Parathyroid adenoma (tissue), 2 donors: ENCODE measurements at regions not wholly inside any gene's neighbourhood (a gene's known extent, or its start where the extent isn't known, plus 50 kb on each side); places are given as distances from the start of the nearest gene placed in this dataset.

Source experiments
- H2AFZ ChIP-seq: fragments of 300-600 bp; sonication (generic); one replicate; pipeline ENCODE4 v1.7.0; 2017; ENCODE audit warnings: antibody characterized with exemption, mild to moderate bottlenecking
- H3K27ac ChIP-seq: fragments of 300-600 bp; sonication (generic); one replicate; pipeline ENCODE4 v1.7.0; 2017
- H3K27me3 ChIP-seq: fragments of 300-600 bp; sonication (generic); one replicate; pipeline ENCODE4 v1.7.0; 2017; ENCODE audit warnings: low read length; ENCODE audit not compliant: control insufficient read depth, insufficient read depth
- H3K36me3 ChIP-seq: fragments of 300-600 bp; sonication (generic); one replicate; pipeline ENCODE4 v1.7.0; 2017; ENCODE audit warnings: low read length; ENCODE audit not compliant: control insufficient read depth, insufficient read depth
- H3K4me1 ChIP-seq: fragments of 300-600 bp; sonication (generic); one replicate; pipeline ENCODE4 v1.7.0; 2017; ENCODE audit warnings: control low read depth
- H3K4me2 ChIP-seq: fragments of 300-600 bp; sonication (generic); one replicate; pipeline ENCODE4 v1.7.0; 2017; ENCODE audit warnings: low read length
- H3K4me3 ChIP-seq: fragments of 300-600 bp; sonication (generic); one replicate; pipeline ENCODE4 v1.7.0; 2017; ENCODE audit warnings: low read depth, low read length
- H3K79me2 ChIP-seq: fragments of 300-600 bp; sonication (generic); one replicate; pipeline ENCODE4 v1.7.0; 2017; ENCODE audit warnings: control low read depth
- H3K9ac ChIP-seq: fragments of 300-600 bp; sonication (generic); one replicate; pipeline ENCODE4 v1.7.0; 2017; ENCODE audit warnings: mild to moderate bottlenecking
- H3K9me3 ChIP-seq: fragments of 300-600 bp; sonication (generic); one replicate; pipeline ENCODE4 v1.7.0; 2017; ENCODE audit warnings: low read length; ENCODE audit not compliant: control insufficient read depth
- CTCF ChIP-seq: fragments of 300-600 bp; sonication (generic); IDR thresholded peaks from one replicate; pipeline ENCODE4 v1.7.0; 2017; ENCODE audit warnings: antibody characterized with exemption, mild to moderate bottlenecking
- donor health status: primary hyperparathyroidism.

GRCh38 chr2:194151231-194151630, 1505.8 kb upstream of the SLC39A10 start:
- no peak for TF ChIP-seq CTCF
- Histone ChIP-seq H2AFZ (no peak overlapping the region), H3K27me3 (no peaks in the 10 kb centered on the region), H3K9ac (no peak overlapping the region), H3K27ac (no peak overlapping the region), H3K4me1 (no peaks in the 10 kb centered on the region), H3K9me3 (peaks cover 3% of the 10 kb centered on the region), H3K4me3 (no peak overlapping the region), H3K79me2 (no peaks in the 10 kb centered on the region), H3K4me2 (no peak overlapping the region), H3K36me3 (no peaks in the 10 kb centered on the region)

GRCh38 chr2:194135463-194135862, 1521.6 kb upstream of the SLC39A10 start:
- no peak for TF ChIP-seq CTCF
- Histone ChIP-seq H3K36me3 (no peaks in the 10 kb centered on the region), H3K4me2 (no peak overlapping the region), H3K4me3 (no peak overlapping the region), H3K4me1 (no peaks in the 10 kb centered on the region), H3K27me3 (no peaks in the 10 kb centered on the region), H3K9ac (no peak overlapping the region), H3K27ac (no peak overlapping the region), H3K79me2 (no peaks in the 10 kb centered on the region), H2AFZ (no peak overlapping the region), H3K9me3 (no peaks in the 10 kb centered on the region)

GRCh38 chr2:194128810-194129209, 1528.2 kb upstream of the SLC39A10 start:
- TF ChIP-seq CTCF, result no peak
- no peaks in the 10 kb centered on the region for H3K27me3 ChIP-seq
- no peak overlapping the region for H3K27ac ChIP-seq
- H3K79me2 ChIP-seq, result no peaks in the 10 kb centered on the region
- H2AFZ ChIP-seq, result no peak overlapping the region
- no peaks in the 10 kb centered on the region for H3K4me1 ChIP-seq
- no peak overlapping the region for H3K4me2 ChIP-seq
- no peak overlapping the region for H3K4me3 ChIP-seq
- H3K9me3 ChIP-seq, result no peaks in the 10 kb centered on the region
- no peak overlapping the region for H3K9ac ChIP-seq
- no peaks in the 10 kb centered on the region for H3K36me3 ChIP-seq

- H3K4me1 ChIP-seq, result no peaks in the 10 kb centered on the region
- H3K9me3 ChIP-seq, result no peaks in the 10 kb centered on the region
- no peak overlapping the region for H3K4me2 ChIP-seq
- H3K27ac ChIP-seq, result no peak overlapping the region
- H3K79me2 ChIP-seq, result no peaks in the 10 kb centered on the region
- no peak overlapping the region for H3K9ac ChIP-seq
- no peak overlapping the region for H3K4me3 ChIP-seq
- H2AFZ ChIP-seq, result no peak overlapping the region
- H3K36me3 ChIP-seq, result no peaks in the 10 kb centered on the region
- H3K27me3 ChIP-seq, result no peaks in the 10 kb centered on the region
- TF ChIP-seq CTCF, result no peak
These were observed 1530.6 kb upstream of the SLC39A10 start for GRCh38 chr2:194126418-194126817.

GRCh38 chr2:194116861-194117260, 1540.2 kb upstream of the SLC39A10 start:
- Histone ChIP-seq H3K4me2 (no peak overlapping the region), H3K4me1 (no peaks in the 10 kb centered on the region), H3K27ac (no peak overlapping the region), H2AFZ (no peak overlapping the region), H3K79me2 (no peaks in the 10 kb centered on the region), H3K27me3 (no peaks in the 10 kb centered on the region), H3K36me3 (no peaks in the 10 kb centered on the region), H3K9ac (no peak overlapping the region), H3K4me3 (no peak overlapping the region), H3K9me3 (no peaks in the 10 kb centered on the region)
- no peak for TF ChIP-seq CTCF
